Tibial artery (tissue), 4 donors: ENCODE measurements at regions not wholly inside any gene's neighbourhood (a gene's known extent, or its start where the extent isn't known, plus 50 kb on each side); places are given as distances from the start of the nearest gene placed in this dataset.

Source experiments
- DNase-seq, 2 donors: peaks; one replicate each; pipeline ENCODE4 v3.0.0-alpha.2; 2019
- H3K27ac ChIP-seq, 2 donors: fragments of 200-600 bp; sonication (generic) in 1 of 2; 1 replicate in 1 of 2; 2 replicates in 1 of 2; pipeline ENCODE4 v1.5.1; 2018 to 2019; ENCODE audit warnings: mild to moderate bottlenecking in 1 of 2
- H3K27me3 ChIP-seq, 2 donors: fragments of 200-600 bp; sonication (generic) in 1 of 2; one replicate each; pipeline versions ENCODE4 v1.5.1 to v1.6.0; 2016 to 2019
- H3K36me3 ChIP-seq, 3 donors: fragments of 200-600 bp; sonication (generic) in 2 of 3; one replicate each; pipeline ENCODE4 v1.5.1; 2016 to 2019; ENCODE audit warnings: mild to moderate bottlenecking in 2 of 3
- H3K4me1 ChIP-seq, 4 donors: fragments of 200-600 bp; sonication (generic) in 2 of 4; 1 replicate in 3 of 4; 2 replicates in 1 of 4; pipeline ENCODE4 v1.5.1; 2016 to 2019
- H3K4me3 ChIP-seq, 2 donors: fragments of 200-600 bp; sonication (generic) in 1 of 2; 1 replicate in 1 of 2; 2 replicates in 1 of 2; pipeline ENCODE4 v1.5.1; 2018 to 2019; ENCODE audit warnings: mild to moderate bottlenecking in 2 of 2
- H3K9me3 ChIP-seq, 3 donors: fragments of 200-600 bp; sonication (generic) in 1 of 3; one replicate each; pipeline ENCODE4 v1.5.1; 2016 to 2019
- intact Hi-C: fragments of 100-400 bp; cut with DNase I; formaldehyde crosslinking; loops from one replicate; pipeline ENCODE4 v1.15.0; 2023; ENCODE audit warnings: low total_unique reads
- TF ChIP-seq, protein P1 (sequence below), 2 experiments: fragments of 200-600 bp in 1 of 2; fragments of 450-650 bp in 1 of 2; IDR thresholded peaks; one replicate each; pipeline ENCODE4 v1.5.1; 2017 to 2019; ENCODE audit warnings: antibody characterized with exemption in 2 of 2, mild to moderate bottlenecking in 1 of 2, moderate library complexity in 1 of 2

DNA sequence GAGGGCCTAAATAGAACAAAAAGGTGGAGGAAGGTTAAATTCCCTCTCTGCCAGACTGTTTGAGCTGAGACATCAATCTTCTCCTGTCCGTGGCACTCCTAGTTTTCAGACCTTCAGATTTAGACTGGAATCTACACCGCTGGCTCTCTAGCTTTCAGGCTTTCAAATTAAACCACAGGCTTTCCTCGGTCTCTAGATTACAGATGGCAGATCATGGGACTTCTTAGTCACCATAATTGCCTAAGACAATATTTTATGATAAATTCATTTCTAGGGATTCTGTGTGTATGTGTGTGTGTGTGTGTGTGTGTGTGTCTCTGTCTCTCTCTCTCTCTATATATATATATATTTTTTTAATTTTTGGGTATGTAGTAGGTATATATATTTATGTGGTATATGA lies 428.7 kb downstream of the PLA2G4A start:
- no peaks in the 10 kb centered on the region for H3K27me3 ChIP-seq

DNA sequence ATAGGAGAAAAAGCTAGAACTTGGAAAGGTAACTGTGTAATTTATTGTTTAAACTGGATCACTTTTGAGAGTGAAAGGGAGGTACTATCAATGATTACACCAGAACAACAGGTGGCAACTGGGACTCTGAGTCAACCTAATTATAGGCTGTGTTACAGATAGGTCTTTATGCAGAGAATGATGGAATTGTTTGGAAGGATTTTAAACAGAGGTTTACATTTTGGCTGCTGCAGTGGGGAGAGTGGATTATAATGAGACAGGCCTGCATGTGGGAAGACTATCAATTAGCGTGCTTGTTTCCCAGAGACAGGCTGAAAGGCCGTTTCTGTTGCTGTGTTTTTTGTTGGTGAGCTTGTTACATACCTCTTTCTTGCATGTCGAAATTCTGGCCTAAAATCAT lies 432.9 kb downstream of the PLA2G4A start:
- Histone ChIP-seq H3K4me1 (no peaks in the 10 kb centered on the region), H3K27me3 (no peaks in the 10 kb centered on the region), H3K9me3 (no peaks in the 10 kb centered on the region), H3K4me3 (no peak overlapping the region), H3K36me3 (no peaks in the 10 kb centered on the region), H3K27ac (no peak overlapping the region)
- DNase-seq, result no peak
- TF ChIP-seq, protein P1, sequence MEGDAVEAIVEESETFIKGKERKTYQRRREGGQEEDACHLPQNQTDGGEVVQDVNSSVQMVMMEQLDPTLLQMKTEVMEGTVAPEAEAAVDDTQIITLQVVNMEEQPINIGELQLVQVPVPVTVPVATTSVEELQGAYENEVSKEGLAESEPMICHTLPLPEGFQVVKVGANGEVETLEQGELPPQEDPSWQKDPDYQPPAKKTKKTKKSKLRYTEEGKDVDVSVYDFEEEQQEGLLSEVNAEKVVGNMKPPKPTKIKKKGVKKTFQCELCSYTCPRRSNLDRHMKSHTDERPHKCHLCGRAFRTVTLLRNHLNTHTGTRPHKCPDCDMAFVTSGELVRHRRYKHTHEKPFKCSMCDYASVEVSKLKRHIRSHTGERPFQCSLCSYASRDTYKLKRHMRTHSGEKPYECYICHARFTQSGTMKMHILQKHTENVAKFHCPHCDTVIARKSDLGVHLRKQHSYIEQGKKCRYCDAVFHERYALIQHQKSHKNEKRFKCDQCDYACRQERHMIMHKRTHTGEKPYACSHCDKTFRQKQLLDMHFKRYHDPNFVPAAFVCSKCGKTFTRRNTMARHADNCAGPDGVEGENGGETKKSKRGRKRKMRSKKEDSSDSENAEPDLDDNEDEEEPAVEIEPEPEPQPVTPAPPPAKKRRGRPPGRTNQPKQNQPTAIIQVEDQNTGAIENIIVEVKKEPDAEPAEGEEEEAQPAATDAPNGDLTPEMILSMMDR (IDR thresholded peaks at IDR 0.05), result no peak
- intact Hi-C loops, result no loop called here

More for the DNA sequence above, 428.7 kb downstream of the PLA2G4A start:
- Histone ChIP-seq H3K4me1 (no peaks in the 10 kb centered on the region), H3K36me3 (no peaks in the 10 kb centered on the region), H3K27ac (no peak overlapping the region), H3K4me3 (no peak overlapping the region), H3K9me3 (no peaks in the 10 kb centered on the region)
- TF ChIP-seq, protein P1 (IDR thresholded peaks at IDR 0.05), result no peak
- DNase-seq, result no peak
- intact Hi-C loops, result no loop called here

DNA sequence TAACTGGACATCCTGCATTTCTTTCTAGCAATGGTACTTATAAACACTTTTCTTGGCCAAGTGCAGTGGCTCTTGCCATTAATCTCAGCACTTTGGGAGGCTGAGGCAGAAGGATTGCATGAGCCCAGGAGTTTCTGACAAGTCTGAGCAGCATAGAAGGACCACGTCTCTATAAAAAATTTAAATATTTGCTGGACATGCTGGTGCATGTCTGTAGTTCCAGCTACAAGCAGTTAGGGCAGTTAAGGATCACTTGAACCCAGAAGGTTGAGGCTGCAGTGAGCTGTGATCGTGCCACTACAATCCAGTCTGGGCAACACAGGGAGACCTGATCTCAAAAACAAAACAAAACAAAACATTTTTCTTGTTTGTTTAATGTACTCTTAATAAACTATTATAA lies 434.0 kb downstream of the PLA2G4A start:
- no peaks in the 10 kb centered on the region for H3K9me3 ChIP-seq
- no peak overlapping the region for H3K4me3 ChIP-seq
- H3K27me3 ChIP-seq, result no peaks in the 10 kb centered on the region
- DNase-seq, result no peak
- no peaks in the 10 kb centered on the region for H3K36me3 ChIP-seq
- TF ChIP-seq, protein P1 (IDR thresholded peaks at IDR 0.05), result no peak
- H3K27ac ChIP-seq, result no peak overlapping the region
- no peaks in the 10 kb centered on the region for H3K4me1 ChIP-seq
- intact Hi-C loops, result no loop called here

DNA sequence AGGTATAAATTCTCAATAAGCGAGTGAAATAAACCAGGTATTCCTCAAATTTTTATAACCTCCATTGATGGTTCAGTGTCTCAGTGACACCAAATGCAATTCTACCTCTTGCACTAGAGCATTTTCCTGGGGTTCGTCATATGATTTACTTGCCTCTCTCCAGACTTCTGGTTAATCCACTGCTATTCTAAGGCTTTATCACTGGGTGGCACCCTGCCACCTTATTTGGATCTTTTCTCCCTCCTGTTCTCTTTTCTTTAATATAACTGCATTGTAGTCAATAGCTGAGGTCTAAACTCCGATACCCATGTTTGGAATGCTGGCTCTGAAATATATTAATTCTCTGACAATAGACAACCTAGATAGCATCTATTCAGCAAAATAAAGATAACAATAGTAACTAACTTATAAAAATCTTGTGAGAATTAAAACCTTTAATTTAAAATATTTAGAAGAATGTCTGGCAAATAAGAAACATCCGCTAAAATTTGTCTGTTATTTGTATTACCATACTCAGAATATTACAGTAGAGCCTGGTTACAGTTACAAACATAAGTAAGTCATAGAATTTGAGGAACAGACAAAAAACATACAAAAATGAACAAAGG lies 436.4 kb downstream of the PLA2G4A start:
- no peaks in the 10 kb centered on the region for H3K9me3 ChIP-seq
- TF ChIP-seq, protein P1 (IDR thresholded peaks at IDR 0.05), result no peak
- H3K4me3 ChIP-seq, result no peak overlapping the region
- no peaks in the 10 kb centered on the region for H3K27me3 ChIP-seq
- DNase-seq, result no peak
- no peak overlapping the region for H3K27ac ChIP-seq
- no peaks in the 10 kb centered on the region for H3K36me3 ChIP-seq
- H3K4me1 ChIP-seq, result no peaks in the 10 kb centered on the region
- intact Hi-C loops, result no loop called here

DNA sequence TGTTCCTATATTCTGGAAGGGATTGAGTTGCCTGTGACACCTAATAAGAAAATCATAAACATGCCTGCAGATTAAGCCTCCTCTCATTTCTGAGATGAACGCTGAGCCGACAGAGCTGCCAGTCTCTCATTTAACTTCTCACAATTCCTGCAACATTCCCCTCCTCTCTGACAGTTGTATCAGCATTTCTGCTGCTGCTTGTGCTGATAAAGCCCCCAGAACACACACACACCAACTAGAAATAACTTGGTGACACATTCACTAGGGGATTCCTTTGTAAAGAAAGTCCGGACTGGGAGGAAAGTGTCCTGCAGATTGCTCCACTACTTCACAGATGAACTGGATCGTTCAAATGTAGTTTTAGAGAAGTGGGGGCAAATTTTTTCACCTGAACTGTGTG lies 437.3 kb downstream of the PLA2G4A start:
- intact Hi-C loops, result no loop called here
- no peaks in the 10 kb centered on the region for H3K36me3 ChIP-seq
- H3K9me3 ChIP-seq, result no peaks in the 10 kb centered on the region
- TF ChIP-seq, protein P1 (IDR thresholded peaks at IDR 0.05), result no peak
- H3K4me3 ChIP-seq, result no peak overlapping the region
- H3K27me3 ChIP-seq, result no peaks in the 10 kb centered on the region
- no peaks in the 10 kb centered on the region for H3K4me1 ChIP-seq
- H3K27ac ChIP-seq, result no peak overlapping the region
- DNase-seq, result no peak

DNA sequence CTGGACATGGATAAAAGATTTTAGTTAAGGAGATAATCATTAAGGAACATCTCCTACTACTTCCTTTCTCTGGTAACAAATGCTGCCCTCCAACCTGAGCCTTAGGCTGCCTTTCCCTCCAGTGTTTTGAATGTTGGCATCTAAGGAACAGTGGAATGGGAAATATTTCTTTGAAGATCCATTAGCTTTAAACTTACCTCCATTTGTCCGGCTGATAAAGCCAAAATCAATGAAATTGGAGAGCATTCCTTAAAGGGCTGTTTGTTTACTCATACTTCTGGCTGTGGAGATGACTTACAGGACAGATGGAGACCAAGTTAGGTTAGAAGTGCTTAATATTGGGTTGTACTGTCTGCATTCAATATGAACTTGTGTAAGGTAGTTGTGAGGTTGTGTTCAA lies 439.1 kb downstream of the PLA2G4A start:
- Histone ChIP-seq H3K27me3 (no peaks in the 10 kb centered on the region), H3K9me3 (no peaks in the 10 kb centered on the region), H3K36me3 (no peaks in the 10 kb centered on the region), H3K4me1 (no peaks in the 10 kb centered on the region), H3K27ac (no peak overlapping the region), H3K4me3 (no peak overlapping the region)
- TF ChIP-seq, protein P1 (IDR thresholded peaks at IDR 0.05), result no peak
- DNase-seq, result no peak
- intact Hi-C loops, result no loop called here
